Left renal cortex interstitium (tissue), 4 donors: ENCODE measurements at regions not wholly inside any gene's neighbourhood (a gene's known extent, or its start where the extent isn't known, plus 50 kb on each side); places are given as distances from the start of the nearest gene placed in this dataset.

ENCODE experiments used
- DNase-seq, 4 donors: peaks; one replicate each; pipeline ENCODE4 v3.0.0-alpha.2; 2013; ENCODE audit warnings: low read depth in 4 of 4, low spot score in 2 of 4, missing footprints in 1 of 4

- DNase-seq = no peak
Measured at GRCh38 chrX:39710776-39711175, 387.0 kb downstream of the BCOR start.

GRCh38 chrX:39714471-39714870, 383.3 kb downstream of the BCOR start:
- no peak for DNase-seq

DNA sequence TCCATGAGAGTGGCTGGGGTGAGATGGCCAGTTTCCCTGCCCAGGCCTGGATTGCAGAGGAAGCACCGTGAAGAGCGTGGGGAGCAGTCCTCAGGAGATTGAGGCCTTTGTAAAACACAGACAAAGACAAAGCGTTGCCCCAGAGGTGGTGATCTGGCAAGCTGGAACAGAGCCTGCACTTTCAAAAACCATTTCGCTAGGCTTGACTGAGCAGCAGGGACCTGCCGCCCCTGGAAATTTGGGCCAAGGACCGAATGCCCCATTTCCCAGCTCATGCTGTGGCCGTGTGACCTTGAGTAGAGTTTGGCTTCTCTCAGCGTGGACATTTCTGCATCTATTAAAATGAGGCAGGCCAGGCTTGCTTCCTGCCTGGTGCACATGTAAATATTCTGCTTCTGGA, 381.4 kb downstream of the BCOR start:
- DNase-seq = no peak

- DNase-seq = no peak
Measured at GRCh38 chrX:39716802-39717540, 380.8 kb downstream of the BCOR start.

DNA sequence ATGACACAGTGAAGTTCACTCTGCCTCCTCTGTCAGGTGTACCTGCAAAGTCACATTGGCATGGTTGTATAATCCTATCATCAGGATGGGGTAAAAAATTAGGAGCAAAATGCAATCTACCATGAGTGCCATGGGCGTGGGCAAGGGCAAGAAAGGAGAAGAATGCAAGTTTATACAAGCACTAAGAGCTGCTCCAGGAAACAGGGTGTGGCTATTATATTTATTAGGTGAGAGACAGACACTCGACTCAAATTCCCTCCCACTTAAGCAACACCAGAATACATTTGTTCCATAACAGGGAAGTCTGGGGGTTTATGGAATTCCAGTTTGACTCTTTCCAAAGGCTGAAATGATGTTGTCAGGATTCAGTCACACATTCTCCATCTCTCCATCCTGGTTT, 378.8 kb downstream of the BCOR start:
- DNase-seq = no peak

GRCh38 chrX:39720945-39721344, 376.8 kb downstream of the BCOR start:
- no peak for DNase-seq

- no peak for DNase-seq
Measured at GRCh38 chrX:39721566-39722279, 376.0 kb downstream of the BCOR start.

GRCh38 chrX:39724544-39724943, 373.2 kb downstream of the BCOR start:
- no peak for DNase-seq

DNA sequence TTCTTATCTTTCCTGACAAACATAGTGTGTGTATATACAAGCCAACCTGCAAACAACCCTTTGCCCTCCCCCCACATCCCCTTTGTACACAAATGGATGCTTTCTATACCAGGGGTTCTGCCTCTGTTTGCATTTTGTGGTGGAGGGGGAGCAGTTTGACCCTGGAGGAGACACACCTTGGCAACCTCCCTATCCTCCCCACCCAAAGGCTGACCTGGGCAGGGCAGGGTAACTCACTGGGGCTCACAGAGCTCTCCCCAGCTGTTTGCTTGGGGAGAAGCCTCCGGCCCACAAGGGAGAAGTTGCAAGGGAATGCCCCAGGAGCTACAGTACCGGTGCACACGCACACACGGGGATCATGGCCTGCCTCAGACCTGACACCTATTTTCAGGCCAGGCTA, 372.6 kb downstream of the BCOR start:
- no peak for DNase-seq

DNA sequence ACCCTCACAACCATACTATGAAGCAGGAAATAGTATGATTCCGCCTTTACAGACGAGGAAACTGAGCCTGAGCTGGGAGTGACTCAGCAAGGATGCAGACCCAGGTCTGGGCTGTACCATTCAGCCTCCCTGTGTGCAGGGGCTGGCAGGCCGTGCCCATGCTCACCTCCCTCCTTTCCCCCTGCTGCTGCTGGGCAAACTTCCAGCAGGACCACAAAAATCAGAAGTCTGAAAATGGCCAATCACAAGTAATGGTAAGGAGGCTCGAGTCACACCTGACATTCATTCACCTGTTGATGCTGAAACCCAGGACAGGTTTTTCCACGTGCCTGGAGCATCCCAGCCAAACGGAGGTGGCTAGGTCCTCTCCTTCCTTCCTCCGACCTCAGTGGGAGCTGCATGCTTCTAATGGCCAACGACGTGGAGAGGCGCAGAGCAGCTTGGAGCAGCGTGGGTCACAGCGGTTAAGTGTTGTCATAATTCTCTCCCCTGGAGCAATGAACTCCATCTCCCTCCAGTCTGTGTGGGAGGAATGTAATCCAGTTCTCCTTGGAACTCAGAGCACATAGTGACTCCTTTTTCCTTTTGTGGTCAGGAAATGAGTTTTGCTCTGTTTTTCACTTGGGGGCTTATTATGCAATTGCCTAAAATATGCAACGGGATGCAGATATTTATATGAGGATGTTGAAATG, 371.7 kb downstream of the BCOR start:
- peak in 1 of 4 donors; percentile 63 for DNase-seq

GRCh38 chrX:39726771-39727170, 371.0 kb downstream of the BCOR start:
- DNase-seq = no peak

DNA sequence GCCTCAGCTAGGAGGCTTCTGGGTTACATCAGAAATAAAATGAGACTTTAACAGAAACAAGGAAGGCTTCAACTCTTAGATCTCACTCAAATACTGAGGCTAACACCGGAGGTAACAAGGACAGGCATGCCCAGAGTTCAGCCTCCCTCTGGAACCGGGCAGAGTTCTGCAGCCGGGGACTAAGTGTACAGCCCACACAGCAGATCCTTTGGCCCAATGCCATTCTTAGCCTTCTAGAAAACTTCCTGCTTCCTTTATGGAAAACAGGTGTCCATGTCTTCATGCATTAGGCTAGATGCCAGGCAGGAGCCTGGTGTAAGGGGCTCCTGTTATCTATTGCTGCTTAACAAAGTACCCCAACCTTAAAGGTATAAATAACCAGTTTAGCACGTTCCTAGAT, 369.7 kb downstream of the BCOR start:
- DNase-seq = no peak

GRCh38 chrX:39728852-39729598, 368.7 kb downstream of the BCOR start:
- no peak for DNase-seq

GRCh38 chrX:39729981-39730661, 367.6 kb downstream of the BCOR start:
- DNase-seq = no peak

- no peak for DNase-seq
Measured at GRCh38 chrX:39730662-39731329, 367.0 kb downstream of the BCOR start.

GRCh38 chrX:39731330-39731667, 366.5 kb downstream of the BCOR start:
- no peak for DNase-seq

GRCh38 chrX:39731735-39732134, 366.0 kb downstream of the BCOR start:
- DNase-seq = no peak

GRCh38 chrX:39733745-39734144, 364.0 kb downstream of the BCOR start:
- DNase-seq = no peak

DNA sequence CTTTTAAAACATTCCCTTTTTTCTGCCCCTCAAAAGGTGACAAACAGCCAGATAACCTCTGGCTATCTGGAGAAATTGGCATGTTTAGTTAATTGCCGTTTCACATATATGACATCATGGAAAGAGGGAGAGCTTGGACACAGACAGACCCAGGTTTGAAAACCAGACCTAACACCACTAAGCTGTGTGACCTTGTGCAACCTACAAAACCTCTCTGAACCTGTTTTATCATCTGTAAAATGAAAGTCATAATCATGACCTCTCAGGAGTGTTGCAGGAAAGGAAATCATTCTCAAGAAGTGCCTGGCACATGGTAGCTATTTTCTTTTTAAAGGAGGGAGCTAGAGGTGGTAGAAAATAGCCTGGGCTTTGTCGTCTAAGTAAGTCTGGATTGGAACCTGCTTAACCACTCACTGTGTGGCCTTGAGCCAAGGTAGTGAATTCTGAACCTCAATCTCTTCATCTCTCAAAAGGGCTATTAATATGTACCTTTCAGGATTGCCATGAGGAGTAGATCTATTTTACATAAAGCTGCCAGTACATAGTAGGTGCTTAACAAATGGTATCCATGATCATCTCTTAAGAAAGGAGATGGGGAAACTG, 363.5 kb downstream of the BCOR start:
- DNase-seq = no peak
